OCI-LY3 (cell line): ENCODE measurements at regions not wholly inside any gene's neighbourhood (a gene's known extent, or its start where the extent isn't known, plus 50 kb on each side); places are given as distances from the start of the nearest gene placed in this dataset.

ENCODE experiments used
- CTCF ChIP-seq: fragments of 200-600, 300-600 bp; sonication (generic); IDR thresholded peaks from 2 replicates; pipeline ENCODE4 v1.5.1; 2014; ENCODE audit warnings: antibody characterized with exemption, low read length, low read depth
- EZH2phosphoT487 ChIP-seq: fragments of 200-600 bp; shearing (Covaris generic); IDR thresholded peaks from 2 replicates; pipeline ENCODE4 v1.6.1; 2018; ENCODE audit warnings: antibody characterized with exemption, mixed run types, low read depth

- TF ChIP-seq CTCF (no peak), EZH2phosphoT487 (no peak)
Observed at GRCh38 chr22:48436201-48436931, 1391.3 kb downstream of the BRD1 start.
